ENCODE measurements at regions not wholly inside any gene's neighbourhood (a gene's known extent, or its start where the extent isn't known, plus 50 kb on each side); places are given as distances from the start of the nearest gene placed in this dataset.

DNA sequence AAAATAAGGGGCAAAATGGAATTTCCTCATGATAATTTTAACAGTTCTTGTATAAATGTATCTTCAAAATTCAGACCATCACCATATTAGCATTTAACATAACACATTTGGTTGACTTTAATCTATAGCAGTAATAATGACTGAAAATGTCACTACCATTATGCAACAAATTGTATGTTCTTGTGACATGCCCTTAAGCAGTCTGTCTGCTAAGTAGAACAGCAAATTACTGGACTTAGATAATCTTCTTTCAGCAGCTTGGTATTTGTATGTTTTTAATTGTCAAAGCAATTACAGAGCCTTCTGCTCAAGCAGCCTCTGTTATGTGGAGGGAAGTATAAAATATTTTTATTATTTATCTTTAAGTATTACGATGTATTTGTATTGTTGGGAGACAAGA, 214.3 kb upstream of the NXPH2 start:
- no peak for DNase-seq

DNA sequence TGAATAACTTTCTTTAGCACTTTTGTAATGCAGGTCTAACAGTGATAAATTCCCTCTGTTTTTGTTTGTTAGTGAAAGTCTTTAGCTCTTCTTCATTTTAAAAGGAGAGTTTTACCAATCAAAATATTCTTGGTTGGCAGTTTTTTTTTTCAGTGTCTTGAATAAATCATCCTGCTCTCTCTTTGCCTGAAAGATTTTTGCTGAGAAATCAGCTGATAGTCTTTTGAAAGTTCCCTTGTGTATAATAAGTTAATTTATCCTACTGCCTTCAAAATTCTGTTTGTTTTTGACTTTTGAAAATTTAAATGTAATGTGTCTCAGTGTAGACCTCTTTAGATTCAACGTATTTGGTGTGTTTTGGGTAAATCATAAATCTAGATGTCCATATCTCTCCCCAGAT, 205.7 kb upstream of the NXPH2 start:
- DNase-seq, result no peak

DNA sequence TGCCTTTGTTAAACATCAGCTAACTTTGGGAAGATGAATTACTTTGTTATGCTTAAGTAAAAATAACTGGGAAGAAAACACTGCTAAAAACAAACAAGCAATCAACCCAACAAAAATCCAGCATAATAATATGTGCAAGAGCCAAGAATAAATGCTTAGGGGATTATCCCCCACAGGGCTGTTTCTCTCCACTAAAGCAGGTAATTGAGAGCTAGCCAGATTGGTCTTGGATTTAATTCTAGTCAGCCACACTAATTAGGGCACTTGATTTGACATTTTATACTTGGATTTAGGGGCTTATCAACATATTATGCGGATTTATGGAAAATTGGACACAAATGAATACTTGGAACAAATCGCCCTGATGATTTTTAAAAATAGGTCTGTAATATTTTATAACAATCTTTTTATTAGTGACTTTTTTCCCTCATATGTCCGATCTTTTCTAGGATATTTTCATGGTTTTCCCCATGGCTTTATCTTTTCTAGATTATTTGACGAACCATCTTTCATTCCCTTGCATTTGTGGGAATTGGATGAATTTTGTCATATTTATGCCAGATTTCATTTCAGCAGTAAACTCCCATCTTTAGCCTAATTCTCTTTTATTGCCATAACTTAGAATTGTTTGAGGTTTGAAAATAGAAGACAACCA, 199.1 kb upstream of the NXPH2 start:
- no peak for DNase-seq

DNA sequence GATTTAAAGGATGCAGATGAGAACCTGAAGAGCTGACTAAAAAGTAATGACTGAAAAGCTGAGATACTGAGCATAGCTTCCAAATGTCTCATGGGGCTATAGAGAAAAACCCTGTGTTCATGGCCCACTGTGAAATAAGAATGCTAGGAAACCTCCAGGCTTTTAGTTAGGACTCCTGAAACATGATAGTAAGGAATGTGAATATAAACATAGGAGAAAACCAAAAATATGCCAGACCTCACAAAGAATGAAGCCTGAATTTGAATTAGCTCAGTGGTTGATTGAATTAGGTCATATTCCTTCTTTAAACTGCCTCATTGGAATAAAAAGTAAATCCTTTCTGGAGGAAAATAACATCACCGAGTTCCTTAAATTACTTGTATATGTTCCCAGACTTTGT, 194.5 kb upstream of the NXPH2 start:
- DNase-seq, result no peak

DNA sequence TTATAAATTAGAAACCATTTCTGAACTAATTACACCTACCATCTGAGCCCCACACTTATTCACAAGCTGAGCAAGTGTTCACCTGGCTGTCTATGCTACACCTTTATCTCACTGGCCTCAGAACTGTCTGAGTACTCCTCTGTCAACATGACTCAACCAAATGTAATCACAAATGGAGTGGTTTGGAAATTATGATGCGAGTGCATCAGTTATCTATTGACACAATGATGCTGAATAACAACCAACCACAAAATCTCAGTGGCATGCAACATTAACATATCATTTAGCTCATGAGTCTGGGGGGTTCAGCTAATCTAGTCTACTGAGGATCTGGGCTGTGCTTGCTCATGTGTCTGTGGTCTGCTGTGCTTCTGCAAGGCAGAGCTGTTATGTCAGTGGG, 184.2 kb upstream of the NXPH2 start:
- no peak for DNase-seq

DNA sequence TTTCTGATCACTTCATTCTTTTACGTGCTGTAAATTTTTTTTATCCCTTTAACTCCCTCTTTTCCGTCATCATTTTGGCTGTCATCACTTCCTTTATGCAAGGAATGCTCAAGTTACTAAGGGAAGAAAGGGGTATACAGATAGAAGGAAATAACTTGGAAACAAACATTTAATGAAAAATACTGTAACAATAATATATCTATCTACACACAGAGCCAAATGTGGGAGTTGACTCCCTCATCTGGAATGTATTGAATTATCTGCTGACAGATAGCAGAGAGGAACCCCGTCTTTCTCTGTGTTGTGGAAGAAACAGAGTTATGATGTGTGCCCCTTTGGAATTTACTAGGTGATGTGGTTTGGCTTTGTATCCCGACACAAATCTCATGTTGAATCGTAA, 182.5 kb upstream of the NXPH2 start:
- DNase-seq, result no peak

DNA sequence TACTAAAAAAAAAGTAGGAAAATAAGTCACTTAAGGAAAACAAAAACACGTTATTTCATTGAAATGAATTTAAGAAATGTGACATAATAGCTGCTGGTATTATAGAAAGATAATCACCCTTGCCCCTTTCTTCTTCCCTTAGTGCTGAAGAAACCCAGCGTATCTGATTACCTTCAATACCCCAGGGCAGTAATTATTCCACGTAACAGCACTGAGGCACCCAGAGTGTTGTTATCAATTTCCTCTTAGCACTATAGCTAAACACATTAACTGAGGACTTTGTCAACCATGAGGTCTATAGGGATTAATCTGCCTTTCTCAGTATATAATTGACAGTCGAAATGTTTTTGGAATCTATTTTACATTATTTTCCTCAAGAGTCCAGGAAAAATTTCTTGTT, 180.0 kb upstream of the NXPH2 start:
- DNase-seq, result no peak

DNA sequence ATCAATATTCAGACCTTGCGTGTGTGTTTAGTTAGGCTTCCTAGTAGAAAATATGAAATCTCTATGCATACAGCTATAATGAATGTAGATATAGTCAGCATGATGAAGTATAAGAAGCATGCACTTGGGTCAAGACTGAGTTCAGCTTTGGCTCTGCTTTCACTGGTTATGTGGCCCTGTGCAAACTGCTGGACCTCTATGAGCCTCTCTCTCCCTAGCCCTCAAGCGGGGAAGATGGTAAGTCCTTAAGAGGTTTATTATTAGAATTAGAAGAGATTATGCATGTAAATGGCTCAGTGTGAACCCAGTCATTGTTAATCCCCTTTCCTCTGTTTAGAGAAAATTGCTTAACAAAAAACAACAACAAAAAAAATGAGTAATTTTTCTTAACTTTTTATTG, 178.8 kb upstream of the NXPH2 start:
- DNase-seq, result no peak

DNA sequence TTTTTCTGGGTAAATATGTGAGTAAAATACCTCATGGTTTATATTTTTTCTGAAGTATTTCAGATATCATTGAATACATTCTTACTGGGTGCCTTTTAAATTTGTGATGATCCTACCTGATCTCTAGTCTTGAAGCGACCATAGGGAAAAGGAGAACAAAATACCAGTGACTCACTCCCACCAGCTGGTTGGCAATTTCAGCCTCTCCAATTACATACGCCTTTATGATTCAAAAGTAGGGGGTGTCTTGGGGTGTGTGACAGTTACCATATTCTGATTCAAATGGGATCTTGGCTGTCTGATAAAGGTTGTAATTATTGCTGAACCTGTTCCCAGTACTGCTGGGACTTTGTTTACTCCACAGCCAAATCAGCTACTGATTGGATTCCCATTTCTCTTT, 175.9 kb upstream of the NXPH2 start:
- no peak for DNase-seq

DNA sequence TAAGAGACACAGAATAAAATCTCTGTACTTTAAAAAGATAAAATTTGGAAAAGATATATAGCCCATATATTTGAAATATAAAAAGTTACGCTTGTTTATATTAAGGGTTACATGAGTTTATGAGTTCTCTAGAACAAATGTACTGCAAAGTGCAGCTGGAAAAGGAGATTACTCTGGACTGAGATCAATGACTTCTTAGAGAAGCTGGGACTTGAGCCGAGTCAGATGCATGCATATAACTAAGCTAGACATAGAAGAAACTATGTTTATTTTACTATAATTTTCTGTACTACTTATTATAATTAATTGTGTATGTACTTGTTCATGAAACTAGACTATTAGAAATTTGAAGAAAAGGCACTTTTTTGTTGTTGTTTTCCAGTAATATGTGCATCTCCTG, 170.3 kb upstream of the NXPH2 start:
- DNase-seq, result no peak

DNA sequence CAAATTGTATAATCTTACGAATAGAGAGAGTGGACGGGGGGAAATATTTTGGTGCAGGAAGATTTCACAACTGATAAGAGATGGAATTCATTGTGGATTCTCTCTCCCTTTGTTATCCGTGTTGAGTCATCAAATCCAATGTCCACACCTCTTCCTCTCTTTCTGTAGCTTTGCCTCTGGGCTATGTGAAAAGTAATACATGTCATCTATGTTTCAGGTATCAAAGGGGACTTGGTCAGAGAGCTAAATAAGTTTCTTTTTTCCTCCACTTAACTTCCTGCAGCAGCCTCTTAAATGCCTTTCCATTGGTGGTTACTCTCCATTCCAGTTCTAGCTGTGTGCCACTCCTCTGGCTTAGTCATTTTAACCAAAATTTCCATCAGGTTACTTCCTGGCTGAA, 169.3 kb upstream of the NXPH2 start:
- DNase-seq, result no peak

DNA sequence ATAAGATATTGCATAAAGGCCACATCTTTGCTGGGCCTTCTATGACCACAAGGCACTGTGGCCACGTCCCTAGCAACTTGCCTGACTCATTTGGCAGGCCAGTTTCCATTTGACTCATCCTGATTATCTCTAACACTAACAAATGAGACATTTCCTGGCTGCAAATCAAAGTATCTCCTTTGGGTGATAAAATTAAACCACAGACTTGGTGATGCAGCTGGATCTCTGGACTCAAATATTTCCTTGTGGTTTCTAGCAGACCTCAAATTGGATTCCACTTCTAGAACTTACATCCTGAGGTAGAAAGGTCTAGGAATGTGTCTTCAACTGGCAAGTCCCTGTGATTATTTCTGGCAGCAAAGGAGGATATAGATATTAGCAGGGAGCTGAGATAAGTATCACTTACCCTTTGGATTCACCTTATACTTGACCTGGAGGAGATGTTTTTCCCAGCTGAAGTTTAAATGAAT, 167.9 kb upstream of the NXPH2 start:
- no peak for DNase-seq

DNA sequence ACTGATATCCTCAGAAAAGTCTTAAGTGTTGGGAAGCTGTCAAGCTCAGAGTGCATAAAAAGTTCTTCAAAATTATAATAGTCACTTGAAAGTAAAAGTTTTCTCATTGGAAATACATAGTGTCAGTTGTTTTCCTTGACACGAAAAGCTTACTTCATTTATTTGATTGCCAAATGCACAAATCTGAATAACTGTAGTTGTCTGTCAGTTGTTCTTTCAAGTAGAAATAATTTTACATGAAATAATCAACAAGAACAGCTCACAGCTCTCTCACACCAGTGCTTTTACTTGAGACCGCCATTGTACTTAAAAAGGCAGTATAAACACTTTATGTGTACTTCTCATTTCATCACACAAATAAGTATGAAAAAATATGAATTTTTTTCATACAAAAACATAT, 163.3 kb upstream of the NXPH2 start:
- DNase-seq, result no peak

DNA sequence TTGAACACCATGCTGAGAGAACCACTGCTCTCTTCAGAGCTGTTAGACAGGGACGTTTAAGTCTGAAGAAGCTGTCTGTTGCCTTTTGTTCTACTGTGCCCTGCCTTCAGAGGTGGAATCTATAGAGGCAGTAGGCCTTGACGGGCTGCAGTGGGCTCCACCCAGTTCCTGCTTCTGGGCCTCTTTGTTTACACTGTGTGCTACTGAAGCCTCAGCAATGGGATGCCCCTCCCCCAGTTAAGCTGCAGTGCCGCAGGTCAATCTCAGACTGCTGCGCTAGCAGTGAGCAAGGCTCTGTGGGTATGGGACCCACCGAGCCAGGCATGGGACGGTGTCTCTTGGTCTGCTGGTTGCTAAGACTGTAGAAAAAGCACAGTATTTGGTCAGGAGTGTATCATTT, 162.3 kb upstream of the NXPH2 start:
- no peak for DNase-seq

DNA sequence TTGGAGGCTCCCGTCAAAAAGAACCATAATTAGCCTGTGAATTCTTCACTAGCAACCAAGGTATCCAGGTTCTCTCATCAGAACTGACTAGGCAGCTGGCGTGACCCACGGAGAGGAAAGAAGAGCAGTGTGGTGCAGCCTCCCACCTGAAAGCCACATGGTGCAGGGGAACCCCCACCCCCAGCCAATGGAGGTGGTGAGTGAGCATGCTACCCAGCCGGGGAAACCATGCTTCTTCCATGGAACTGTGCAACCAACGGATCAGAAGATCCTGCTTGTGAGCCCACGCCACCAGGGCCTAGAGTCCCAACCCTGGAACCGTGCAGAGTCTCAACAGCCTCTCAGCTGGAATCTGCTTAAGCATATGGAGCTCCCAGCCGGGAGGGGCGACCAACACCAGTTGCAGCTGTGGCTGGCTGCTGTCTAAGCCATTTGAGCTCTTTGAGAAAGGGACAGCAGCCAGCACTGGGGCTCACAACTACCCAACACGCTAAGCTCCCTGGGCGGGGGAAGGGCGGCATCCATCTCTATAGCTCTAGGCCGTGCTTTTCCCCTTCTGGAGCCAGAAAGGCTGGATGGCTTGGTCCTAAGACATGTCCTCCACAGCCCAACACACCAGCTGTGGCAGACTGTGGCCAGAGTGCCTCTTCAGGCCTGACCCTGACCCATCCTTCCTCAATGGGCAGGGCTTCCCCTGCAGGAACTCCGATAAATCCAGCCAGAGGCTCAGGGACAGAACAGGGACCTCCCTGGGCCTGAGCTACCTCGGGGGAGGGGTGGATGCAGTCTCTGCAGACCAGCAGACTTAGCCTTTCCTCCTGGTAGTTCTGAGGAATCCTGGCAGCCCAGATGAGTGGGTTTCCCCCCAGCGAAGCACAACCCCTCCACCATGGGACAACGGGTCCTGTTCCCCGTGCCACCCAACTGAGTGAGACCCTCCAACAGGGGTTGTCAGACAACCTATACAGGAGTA, 151.4 kb upstream of the NXPH2 start:
- DNase-seq, result no peak

DNA sequence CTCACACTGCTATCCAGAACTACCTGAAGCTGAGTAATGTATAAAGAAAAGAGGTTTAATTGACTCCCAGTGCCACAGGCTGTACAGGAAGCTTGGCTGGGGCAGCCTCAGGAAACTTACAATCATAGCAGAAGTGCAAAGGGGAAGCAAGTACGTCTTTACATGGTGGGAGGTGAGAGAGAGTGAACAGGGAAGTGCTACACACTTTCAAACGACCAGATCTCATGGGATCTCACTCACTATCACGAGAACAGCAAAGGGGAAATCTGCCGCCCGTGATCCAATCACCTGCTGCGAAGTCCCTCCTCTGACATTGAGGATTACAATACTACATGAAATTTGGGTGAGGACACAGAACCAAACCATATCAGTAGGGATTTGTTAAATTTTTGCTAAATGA, 150.4 kb upstream of the NXPH2 start:
- no peak for DNase-seq

DNA sequence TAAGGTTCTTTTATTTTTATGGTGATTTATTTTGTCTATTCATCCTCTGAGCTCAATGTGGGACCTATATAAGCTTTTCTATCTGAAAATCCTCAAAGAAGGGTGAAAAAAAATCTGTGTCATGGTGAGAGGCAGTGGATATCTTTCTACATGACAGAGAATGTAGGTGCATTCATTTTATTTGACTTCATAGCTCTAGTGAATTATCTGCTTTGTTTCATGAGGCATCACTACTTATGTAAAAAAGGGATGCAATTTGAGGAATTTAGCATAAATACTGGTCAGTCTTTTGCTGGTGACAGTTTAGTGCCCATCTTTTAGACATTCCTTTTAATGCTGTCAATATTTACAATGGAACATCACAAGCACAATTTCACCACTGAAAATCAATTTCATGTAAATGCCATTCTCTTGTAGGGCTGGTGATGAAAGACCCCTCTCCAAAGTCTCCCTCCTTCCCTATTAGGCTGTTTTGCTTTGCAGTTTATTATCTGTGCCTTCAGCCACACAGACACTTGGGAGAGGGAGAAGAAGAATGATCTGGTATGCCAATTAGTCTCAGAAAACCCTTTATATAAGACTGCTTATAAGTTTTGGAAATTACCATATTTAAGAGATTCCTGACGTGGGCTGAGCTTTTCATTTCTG, 148.3 kb upstream of the NXPH2 start:
- no peak for DNase-seq

DNA sequence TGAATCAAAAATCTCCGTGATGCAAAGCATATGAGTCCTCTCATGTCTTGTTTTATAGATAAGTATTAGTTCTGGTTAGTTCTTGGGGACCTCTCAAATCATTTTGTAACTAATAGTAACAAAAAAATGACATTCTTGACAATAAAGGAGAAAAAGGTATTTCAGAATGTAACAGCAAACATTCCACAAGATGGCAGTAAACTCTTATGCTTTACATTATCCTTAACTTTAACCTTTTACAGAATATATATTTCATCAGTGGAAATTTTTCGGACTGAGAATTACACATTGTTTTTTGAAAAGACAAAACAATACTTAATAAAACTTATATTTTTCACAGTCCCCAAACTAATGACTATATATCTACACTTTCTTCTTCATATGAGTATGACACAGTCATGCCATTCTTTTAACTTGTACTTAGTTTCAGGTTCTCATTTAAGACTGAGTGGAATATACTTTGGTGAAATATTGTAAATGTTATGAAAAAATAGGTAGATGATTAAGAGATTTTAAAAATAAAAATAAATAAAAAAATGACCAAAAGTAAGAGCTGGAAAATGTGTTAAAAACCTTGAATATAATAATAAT, 142.9 kb upstream of the NXPH2 start:
- no peak for DNase-seq

DNA sequence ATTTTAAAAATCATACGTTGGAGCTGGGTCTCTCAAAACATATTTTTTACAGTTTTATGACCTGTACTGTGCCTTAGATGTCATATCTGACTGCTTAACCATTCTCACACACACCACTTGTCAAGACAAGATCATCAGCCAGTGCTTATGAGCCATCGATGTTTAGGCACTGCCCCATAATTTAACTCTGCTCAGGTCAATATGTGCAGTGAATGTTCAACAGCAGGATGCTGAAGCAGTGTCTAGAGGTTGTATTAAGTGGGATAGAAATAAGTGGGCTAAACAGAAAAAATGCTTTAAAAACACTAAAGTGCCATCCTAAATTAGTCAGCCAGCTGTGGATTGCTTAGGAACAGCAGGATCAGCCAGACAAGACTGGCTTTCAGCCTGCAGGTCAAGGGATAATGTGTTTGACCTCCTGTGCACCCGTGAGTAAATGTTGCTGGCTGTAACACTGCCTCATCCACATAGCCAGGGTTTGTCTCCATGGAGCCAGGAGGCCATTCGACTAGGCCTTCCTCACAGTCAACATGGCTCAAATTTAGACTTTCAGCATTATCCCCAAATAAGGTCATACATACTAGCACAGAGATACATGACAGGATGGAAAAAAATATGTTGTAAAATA, 139.0 kb upstream of the NXPH2 start:
- no peak for DNase-seq

DNA sequence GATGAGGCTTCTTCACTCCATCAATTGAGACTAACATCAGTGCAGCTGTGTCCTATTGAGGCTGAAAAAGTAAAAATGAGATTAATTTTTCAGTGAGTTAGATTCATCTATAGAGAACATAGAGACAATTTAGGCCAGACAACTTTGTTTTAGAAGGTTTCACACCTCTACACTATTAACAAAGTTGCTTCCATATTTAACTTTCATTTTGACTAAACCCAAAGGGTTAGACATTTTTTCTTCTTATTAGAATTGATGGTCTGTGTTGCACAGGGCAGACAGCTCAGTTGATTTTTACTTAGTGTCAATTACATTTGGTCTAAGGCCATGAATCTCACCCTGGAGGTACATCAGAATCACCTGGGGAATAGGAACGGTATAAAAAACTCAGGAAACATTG, 130.2 kb upstream of the NXPH2 start:
- DNase-seq, result no peak

DNA sequence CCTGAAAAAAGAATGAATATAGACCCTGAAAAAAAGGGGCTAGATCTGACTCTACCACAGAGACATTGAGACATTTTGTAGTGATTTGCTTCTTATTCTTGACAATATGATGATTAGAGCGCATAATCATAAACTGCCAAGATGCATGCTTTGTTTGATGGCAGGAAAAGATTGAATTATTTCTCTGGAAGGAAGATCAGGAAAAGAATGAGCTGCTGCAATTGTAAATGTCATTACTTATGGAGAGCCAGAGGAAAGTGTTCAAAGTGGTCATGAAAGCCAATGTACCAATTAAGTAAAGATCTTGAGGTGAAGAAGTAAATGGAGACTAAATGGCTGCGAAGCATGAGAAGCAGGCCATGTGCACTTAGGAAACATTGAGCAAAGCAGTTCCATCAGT, 126.4 kb upstream of the NXPH2 start:
- no peak for DNase-seq

DNA sequence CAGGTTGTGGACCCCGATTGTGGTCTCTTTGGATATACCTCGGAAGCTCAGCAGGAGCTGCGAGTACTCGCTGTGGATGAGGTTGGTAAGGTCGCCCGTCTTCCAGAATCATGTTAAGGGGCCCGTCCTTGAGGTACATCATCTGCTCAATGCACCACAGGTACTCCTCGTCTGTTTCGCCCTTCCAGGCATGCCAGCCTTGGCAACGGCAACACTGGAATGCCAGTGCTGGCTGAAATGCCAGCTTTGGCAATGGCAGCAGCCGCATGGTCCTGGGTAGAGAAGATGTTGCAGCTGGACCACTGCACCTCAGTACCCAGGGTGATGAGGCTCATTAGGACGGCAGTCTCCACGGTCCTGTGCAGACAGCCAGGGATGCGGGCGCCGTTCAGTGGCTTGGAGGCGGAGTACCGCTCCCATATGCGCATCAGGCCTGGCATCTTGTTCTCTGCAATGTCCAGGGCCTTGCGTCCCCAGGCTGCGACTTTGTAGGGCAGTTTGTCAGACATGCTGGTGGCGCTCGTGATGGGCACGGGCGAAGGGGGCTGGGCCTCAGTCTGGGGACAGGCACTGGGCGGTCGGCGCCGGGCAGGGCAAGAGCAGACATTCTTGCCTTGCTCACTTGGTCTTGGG, 122.2 kb upstream of the NXPH2 start:
- no peak for DNase-seq

DNA sequence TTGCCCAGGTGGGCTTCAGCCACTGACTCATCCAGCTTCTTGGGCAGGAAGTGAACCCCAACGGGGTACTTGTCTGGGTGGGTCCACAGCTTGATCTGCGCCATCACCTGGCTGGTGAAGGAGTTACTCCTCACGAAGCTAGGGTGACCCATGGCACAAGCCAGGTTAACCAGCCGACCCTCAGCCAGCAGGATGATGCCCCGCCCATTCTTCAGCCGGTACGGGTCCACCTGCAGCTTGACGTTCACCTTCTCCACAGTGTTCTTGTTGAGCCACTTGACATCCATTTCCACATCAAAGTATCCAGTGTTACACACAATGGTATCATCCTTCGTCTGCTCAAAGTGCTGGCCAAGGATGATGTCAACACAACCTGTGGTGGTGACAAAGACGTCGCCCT, 121.3 kb upstream of the NXPH2 start:
- DNase-seq, result no peak

All from DMS 273 treated with DMSO at 0.1 percent for 48 hours (cell line).